ENCODE measurements at regions not wholly inside any gene's neighbourhood (a gene's known extent, or its start where the extent isn't known, plus 50 kb on each side); places are given as distances from the start of the nearest gene placed in this dataset.

DNA sequence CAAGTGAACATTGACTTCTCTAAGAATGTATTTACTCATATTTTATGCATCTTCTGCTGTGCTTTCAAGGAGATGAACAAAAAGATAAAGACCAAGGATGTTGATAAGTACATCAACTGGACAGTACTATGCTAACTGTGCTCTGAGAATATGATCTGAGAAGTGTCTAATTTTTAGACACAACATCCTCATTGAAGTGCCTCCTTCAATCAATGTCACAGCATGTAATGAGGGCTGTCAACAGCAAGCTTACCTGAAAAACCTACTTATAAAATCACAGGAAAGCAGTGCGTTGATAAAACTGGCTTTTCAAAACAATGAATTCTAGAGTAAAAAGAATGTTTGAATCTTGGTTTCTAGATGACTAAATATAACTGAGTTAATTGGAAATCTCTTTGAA, 452.9 kb upstream of the DSEL start:
- TF ChIP-seq CTCF (IDR thresholded peaks at IDR 0.05; ENCODE audit: unreplicated experiment), result no peak
- H3K36me3 Mint-ChIP-seq (ENCODE audit: insufficient read depth), result no peaks in the 10 kb centered on the region
- H3K9me3 Mint-ChIP-seq (ENCODE audit: low read depth), result peaks cover 1% of the 10 kb centered on the region

GRCh38 chr18:67966224-67966623, 449.7 kb upstream of the DSEL start:
- no peak for TF ChIP-seq CTCF (IDR thresholded peaks at IDR 0.05; ENCODE audit: unreplicated experiment)
- H3K27me3 Mint-ChIP-seq, result no peaks in the 10 kb centered on the region
- no peak overlapping the region for H3K27ac Mint-ChIP-seq
- DNase-seq (ENCODE audit: low spot score, unreplicated experiment), result no peak
- H3K36me3 Mint-ChIP-seq (ENCODE audit: insufficient read depth), result no peaks in the 10 kb centered on the region
- no peak overlapping the region for H3K4me3 Mint-ChIP-seq (ENCODE audit: low read depth)
- H3K4me1 Mint-ChIP-seq (ENCODE audit: low read depth), result peaks cover 5% of the 10 kb centered on the region
- no peaks in the 10 kb centered on the region for H3K9me3 Mint-ChIP-seq (ENCODE audit: low read depth)

More for the DNA sequence above, 452.9 kb upstream of the DSEL start:
- H3K4me1 Mint-ChIP-seq (ENCODE audit: low read depth), result peaks cover 5% of the 10 kb centered on the region
- H3K4me3 Mint-ChIP-seq (ENCODE audit: low read depth), result no peak overlapping the region
- DNase-seq (ENCODE audit: low spot score, unreplicated experiment), result no peak
- H3K27ac Mint-ChIP-seq, result no peak overlapping the region
- H3K27me3 Mint-ChIP-seq, result no peaks in the 10 kb centered on the region

GRCh38 chr18:67964462-67964861, 447.9 kb upstream of the DSEL start:
- no peaks in the 10 kb centered on the region for H3K9me3 Mint-ChIP-seq (ENCODE audit: low read depth)

GRCh38 chr18:67961701-67962440, 445.4 kb upstream of the DSEL start:
- Mint-ChIP-seq H3K36me3 (ENCODE audit: insufficient read depth) (no peaks in the 10 kb centered on the region), H3K4me3 (ENCODE audit: low read depth) (no peak overlapping the region), H3K9me3 (ENCODE audit: low read depth) (no peaks in the 10 kb centered on the region), H3K27me3 (no peaks in the 10 kb centered on the region), H3K27ac (no peak overlapping the region), H3K4me1 (ENCODE audit: low read depth) (peaks cover 6% of the 10 kb centered on the region)
- no peak for DNase-seq (ENCODE audit: low spot score, unreplicated experiment)
- TF ChIP-seq CTCF (IDR thresholded peaks at IDR 0.05; ENCODE audit: unreplicated experiment), result no peak

More at GRCh38 chr18:67964462-67964861, 447.9 kb upstream of the DSEL start:
- Mint-ChIP-seq H3K27me3 (no peaks in the 10 kb centered on the region), H3K36me3 (ENCODE audit: insufficient read depth) (no peaks in the 10 kb centered on the region), H3K4me3 (ENCODE audit: low read depth) (no peak overlapping the region), H3K27ac (no peak overlapping the region), H3K4me1 (ENCODE audit: low read depth) (peaks cover 4% of the 10 kb centered on the region)
- no peak for DNase-seq (ENCODE audit: low spot score, unreplicated experiment)
- no peak for TF ChIP-seq CTCF (IDR thresholded peaks at IDR 0.05; ENCODE audit: unreplicated experiment)

GRCh38 chr18:67957684-67958083, 441.2 kb upstream of the DSEL start:
- Mint-ChIP-seq H3K27ac (no peak overlapping the region), H3K9me3 (ENCODE audit: low read depth) (no peaks in the 10 kb centered on the region), H3K4me3 (ENCODE audit: low read depth) (no peak overlapping the region), H3K4me1 (ENCODE audit: low read depth) (peaks cover 9% of the 10 kb centered on the region), H3K27me3 (peaks cover 6% of the 10 kb centered on the region), H3K36me3 (ENCODE audit: insufficient read depth) (no peaks in the 10 kb centered on the region)
- no peak for DNase-seq (ENCODE audit: low spot score, unreplicated experiment)
- TF ChIP-seq CTCF (IDR thresholded peaks at IDR 0.05; ENCODE audit: unreplicated experiment), result no peak

Measured in progenitor cell of endocrine pancreas (in vitro differentiated cells).